Stomach (tissue), 4 donors: ENCODE measurements at regions not wholly inside any gene's neighbourhood (a gene's known extent, or its start where the extent isn't known, plus 50 kb on each side); places are given as distances from the start of the nearest gene placed in this dataset.

ENCODE experiments used
- CTCF ChIP-seq, 7 experiments: fragments of 450-650 bp in 4 of 7; fragments of 200-600 bp in 3 of 7; sonication (generic) in 3 of 7; IDR thresholded peaks; one replicate each; pipeline ENCODE4 v1.5.1; 2016 to 2019; ENCODE audit warnings: antibody characterized with exemption in 7 of 7, control low read depth in 2 of 7, mild to moderate bottlenecking in 1 of 7
- POLR2AphosphoS5 ChIP-seq, 3 donors: sonication (generic); formaldehyde crosslinking; IDR thresholded peaks; one replicate each; pipeline ENCODE4 v1.6.1; 2016; ENCODE audit warnings: antibody characterized with exemption in 3 of 3

- no peak for TF ChIP-seq CTCF (IDR thresholded peaks at IDR 0.05)
- TF ChIP-seq POLR2AphosphoS5 (IDR thresholded peaks at IDR 0.05), result no peak
These were observed 184.2 kb downstream of the KDR start for GRCh38 chr4:54940996-54941865.
